GM12878 (cell line): ENCODE measurements at regions not wholly inside any gene's neighbourhood (a gene's known extent, or its start where the extent isn't known, plus 50 kb on each side); places are given as distances from the start of the nearest gene placed in this dataset.

Experiments used
- EP300 ChIP-seq, 2 experiments: fragments of 150-350 bp in 1 of 2; IDR thresholded peaks; 2 replicates each; pipeline ENCODE4 v1.6.1; 2011 to 2012; ENCODE audit warnings: low read depth in 2 of 2, low read length in 2 of 2, borderline replicate concordance in 1 of 2, improper control_type of control experiment in 1 of 2, inconsistent platforms in 1 of 2; ENCODE audit not compliant: control insufficient read depth in 1 of 2
- JUND ChIP-seq: IDR thresholded peaks from 2 replicates; pipeline ENCODE4 v1.6.1; 2012; ENCODE audit warnings: low read depth, mild to moderate bottlenecking, low read length, improper control_type of control experiment, moderate library complexity
- POLR2A ChIP-seq: IDR thresholded peaks from 2 replicates; pipeline ENCODE4 v1.6.1; 2011; ENCODE audit warnings: low read depth, mild to moderate bottlenecking, low read length
- REST ChIP-seq: IDR thresholded peaks from 2 replicates; pipeline ENCODE4 v1.6.1; 2012; ENCODE audit warnings: mild to moderate bottlenecking, low read depth, low read length
- RFX5 ChIP-seq: IDR thresholded peaks from 2 replicates; pipeline ENCODE4 v1.6.1; 2011; ENCODE audit warnings: low read depth, low read length, improper control_type of control experiment
- TF ChIP-seq, protein P1 (sequence below), 3 experiments: IDR thresholded peaks in 2 of 3; conservative IDR thresholded peaks in 1 of 3; 2 replicates each; pipeline ENCODE4 v1.5.1; 2011; ENCODE audit warnings: low read depth in 3 of 3, low read length in 3 of 3, mild to moderate bottlenecking in 3 of 3, control low read depth in 2 of 3, moderate library complexity in 2 of 3, inconsistent platforms in 1 of 3, mixed read lengths in 1 of 3; ENCODE audit not compliant: control insufficient read depth in 2 of 3, insufficient read depth in 1 of 3; ENCODE audit errors: extremely low read depth in 1 of 3

GRCh38 chr5:12658871-12659446 is 754.7 kb upstream of the CTNND2 start:
- TF ChIP-seq JUND, result no peak
- no peak for TF ChIP-seq POLR2A
- TF ChIP-seq, protein P1, sequence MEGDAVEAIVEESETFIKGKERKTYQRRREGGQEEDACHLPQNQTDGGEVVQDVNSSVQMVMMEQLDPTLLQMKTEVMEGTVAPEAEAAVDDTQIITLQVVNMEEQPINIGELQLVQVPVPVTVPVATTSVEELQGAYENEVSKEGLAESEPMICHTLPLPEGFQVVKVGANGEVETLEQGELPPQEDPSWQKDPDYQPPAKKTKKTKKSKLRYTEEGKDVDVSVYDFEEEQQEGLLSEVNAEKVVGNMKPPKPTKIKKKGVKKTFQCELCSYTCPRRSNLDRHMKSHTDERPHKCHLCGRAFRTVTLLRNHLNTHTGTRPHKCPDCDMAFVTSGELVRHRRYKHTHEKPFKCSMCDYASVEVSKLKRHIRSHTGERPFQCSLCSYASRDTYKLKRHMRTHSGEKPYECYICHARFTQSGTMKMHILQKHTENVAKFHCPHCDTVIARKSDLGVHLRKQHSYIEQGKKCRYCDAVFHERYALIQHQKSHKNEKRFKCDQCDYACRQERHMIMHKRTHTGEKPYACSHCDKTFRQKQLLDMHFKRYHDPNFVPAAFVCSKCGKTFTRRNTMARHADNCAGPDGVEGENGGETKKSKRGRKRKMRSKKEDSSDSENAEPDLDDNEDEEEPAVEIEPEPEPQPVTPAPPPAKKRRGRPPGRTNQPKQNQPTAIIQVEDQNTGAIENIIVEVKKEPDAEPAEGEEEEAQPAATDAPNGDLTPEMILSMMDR (IDR thresholded peaks at IDR 0.05 in 2 of 3, conservative IDR thresholded peaks at IDR 0.05 in 1 of 3; ENCODE audit: control insufficient read depth in 2 of 3, extremely low read depth in 1 of 3, insufficient read depth in 1 of 3, low read depth in 3 of 3, low read length in 3 of 3), result no peak
- TF ChIP-seq REST, result no peak
- no peak for TF ChIP-seq RFX5
- no peak for TF ChIP-seq EP300 (IDR thresholded peaks at IDR 0.05; ENCODE audit: borderline replicate concordance in 1 of 2, control insufficient read depth in 1 of 2, low read depth in 2 of 2, low read length in 2 of 2)
